GM12875 (cell line): ENCODE measurements at regions not wholly inside any gene's neighbourhood (a gene's known extent, or its start where the extent isn't known, plus 50 kb on each side); places are given as distances from the start of the nearest gene placed in this dataset.

Source experiments
- H3K4me3 ChIP-seq: one replicate; pipeline ENCODE4 v1.5.1; 2011; ENCODE audit warnings: low read depth, low read length, control low read depth
- TF ChIP-seq, protein P1 (sequence below): IDR thresholded peaks from 2 replicates; pipeline ENCODE4 v1.5.1; 2011; ENCODE audit warnings: low read depth, mild to moderate bottlenecking, control low read depth, inconsistent platforms, low read length, moderate library complexity, borderline replicate concordance; ENCODE audit not compliant: insufficient read depth

DNA sequence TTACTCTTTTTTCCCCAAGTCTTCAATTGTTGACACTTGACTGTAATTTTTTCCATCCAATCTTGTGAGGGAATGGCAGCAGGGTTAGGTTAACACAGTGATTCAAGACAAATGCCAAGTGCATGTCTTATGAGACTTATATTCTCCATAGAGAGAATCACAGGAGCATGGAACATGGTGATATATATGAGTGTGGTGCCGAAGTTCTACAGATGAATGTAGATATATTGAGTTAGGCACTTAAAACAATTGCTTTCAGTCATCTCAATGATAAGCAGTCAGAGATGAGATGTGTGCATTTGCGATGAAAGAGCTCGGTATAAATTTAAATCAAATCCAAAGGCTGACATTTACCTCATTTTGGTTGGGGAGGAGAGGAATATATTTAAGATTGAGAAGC is 211.2 kb downstream of the CDH10 start:
- TF ChIP-seq, protein P1, sequence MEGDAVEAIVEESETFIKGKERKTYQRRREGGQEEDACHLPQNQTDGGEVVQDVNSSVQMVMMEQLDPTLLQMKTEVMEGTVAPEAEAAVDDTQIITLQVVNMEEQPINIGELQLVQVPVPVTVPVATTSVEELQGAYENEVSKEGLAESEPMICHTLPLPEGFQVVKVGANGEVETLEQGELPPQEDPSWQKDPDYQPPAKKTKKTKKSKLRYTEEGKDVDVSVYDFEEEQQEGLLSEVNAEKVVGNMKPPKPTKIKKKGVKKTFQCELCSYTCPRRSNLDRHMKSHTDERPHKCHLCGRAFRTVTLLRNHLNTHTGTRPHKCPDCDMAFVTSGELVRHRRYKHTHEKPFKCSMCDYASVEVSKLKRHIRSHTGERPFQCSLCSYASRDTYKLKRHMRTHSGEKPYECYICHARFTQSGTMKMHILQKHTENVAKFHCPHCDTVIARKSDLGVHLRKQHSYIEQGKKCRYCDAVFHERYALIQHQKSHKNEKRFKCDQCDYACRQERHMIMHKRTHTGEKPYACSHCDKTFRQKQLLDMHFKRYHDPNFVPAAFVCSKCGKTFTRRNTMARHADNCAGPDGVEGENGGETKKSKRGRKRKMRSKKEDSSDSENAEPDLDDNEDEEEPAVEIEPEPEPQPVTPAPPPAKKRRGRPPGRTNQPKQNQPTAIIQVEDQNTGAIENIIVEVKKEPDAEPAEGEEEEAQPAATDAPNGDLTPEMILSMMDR, result no peak
- no peak overlapping the region for H3K4me3 ChIP-seq
